ENCODE measurements at regions not wholly inside any gene's neighbourhood (a gene's known extent, or its start where the extent isn't known, plus 50 kb on each side); places are given as distances from the start of the nearest gene placed in this dataset.

DNA sequence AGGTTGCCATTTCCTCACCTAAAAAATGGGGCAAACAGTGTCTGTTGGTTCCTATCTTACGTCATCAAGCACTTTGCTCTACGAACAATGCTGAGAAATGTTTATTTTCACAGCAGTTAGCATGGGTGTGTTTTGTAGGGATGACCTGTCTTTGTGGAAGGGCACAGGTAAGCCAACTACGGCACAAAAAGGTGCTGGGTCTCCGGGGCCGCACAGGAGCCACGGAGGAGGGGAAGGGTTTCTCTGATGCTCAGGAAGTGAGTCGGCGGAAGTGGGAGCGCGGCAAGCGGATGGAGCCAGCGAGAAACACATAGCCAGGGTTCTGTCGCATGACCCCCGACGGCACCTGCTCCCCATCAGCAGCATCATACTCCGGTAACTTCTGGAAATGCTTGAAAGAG is 65.6 kb upstream of the TCL1B start (continued):
- TF ChIP-seq, protein P1, sequence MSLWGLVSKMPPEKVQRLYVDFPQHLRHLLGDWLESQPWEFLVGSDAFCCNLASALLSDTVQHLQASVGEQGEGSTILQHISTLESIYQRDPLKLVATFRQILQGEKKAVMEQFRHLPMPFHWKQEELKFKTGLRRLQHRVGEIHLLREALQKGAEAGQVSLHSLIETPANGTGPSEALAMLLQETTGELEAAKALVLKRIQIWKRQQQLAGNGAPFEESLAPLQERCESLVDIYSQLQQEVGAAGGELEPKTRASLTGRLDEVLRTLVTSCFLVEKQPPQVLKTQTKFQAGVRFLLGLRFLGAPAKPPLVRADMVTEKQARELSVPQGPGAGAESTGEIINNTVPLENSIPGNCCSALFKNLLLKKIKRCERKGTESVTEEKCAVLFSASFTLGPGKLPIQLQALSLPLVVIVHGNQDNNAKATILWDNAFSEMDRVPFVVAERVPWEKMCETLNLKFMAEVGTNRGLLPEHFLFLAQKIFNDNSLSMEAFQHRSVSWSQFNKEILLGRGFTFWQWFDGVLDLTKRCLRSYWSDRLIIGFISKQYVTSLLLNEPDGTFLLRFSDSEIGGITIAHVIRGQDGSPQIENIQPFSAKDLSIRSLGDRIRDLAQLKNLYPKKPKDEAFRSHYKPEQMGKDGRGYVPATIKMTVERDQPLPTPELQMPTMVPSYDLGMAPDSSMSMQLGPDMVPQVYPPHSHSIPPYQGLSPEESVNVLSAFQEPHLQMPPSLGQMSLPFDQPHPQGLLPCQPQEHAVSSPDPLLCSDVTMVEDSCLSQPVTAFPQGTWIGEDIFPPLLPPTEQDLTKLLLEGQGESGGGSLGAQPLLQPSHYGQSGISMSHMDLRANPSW (CRISPR knock-in tag; IDR thresholded peaks at IDR 0.05): no peak
- peak; percentile 84 for TF ChIP-seq PHF20 (IDR thresholded peaks at IDR 0.05; ENCODE audit: partially characterized antibody)
- no peak for TF ChIP-seq ZNF146 (CRISPR knock-in tag; IDR thresholded peaks at IDR 0.05; ENCODE audit: unreplicated experiment)
- TF ChIP-seq, protein P2, sequence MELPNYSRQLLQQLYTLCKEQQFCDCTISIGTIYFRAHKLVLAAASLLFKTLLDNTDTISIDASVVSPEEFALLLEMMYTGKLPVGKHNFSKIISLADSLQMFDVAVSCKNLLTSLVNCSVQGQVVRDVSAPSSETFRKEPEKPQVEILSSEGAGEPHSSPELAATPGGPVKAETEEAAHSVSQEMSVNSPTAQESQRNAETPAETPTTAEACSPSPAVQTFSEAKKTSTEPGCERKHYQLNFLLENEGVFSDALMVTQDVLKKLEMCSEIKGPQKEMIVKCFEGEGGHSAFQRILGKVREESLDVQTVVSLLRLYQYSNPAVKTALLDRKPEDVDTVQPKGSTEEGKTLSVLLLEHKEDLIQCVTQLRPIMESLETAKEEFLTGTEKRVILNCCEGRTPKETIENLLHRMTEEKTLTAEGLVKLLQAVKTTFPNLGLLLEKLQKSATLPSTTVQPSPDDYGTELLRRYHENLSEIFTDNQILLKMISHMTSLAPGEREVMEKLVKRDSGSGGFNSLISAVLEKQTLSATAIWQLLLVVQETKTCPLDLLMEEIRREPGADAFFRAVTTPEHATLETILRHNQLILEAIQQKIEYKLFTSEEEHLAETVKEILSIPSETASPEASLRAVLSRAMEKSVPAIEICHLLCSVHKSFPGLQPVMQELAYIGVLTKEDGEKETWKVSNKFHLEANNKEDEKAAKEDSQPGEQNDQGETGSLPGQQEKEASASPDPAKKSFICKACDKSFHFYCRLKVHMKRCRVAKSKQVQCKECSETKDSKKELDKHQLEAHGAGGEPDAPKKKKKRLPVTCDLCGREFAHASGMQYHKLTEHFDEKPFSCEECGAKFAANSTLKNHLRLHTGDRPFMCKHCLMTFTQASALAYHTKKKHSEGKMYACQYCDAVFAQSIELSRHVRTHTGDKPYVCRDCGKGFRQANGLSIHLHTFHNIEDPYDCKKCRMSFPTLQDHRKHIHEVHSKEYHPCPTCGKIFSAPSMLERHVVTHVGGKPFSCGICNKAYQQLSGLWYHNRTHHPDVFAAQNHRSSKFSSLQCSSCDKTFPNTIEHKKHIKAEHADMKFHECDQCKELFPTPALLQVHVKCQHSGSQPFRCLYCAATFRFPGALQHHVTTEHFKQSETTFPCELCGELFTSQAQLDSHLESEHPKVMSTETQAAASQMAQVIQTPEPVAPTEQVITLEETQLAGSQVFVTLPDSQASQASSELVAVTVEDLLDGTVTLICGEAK (IDR thresholded peaks at IDR 0.05): peak; percentile 95
- TF ChIP-seq, protein P2 (CRISPR knock-in tag; IDR thresholded peaks at IDR 0.05): no peak
- TF ChIP-seq FOXA1 (IDR thresholded peaks at IDR 0.05; ENCODE audit: borderline replicate concordance): no peak
- TF ChIP-seq ZNF445 (CRISPR knock-in tag; IDR thresholded peaks at IDR 0.05; ENCODE audit: low read depth): peak; percentile 72; the same call in 1 of the 2 replicates
- TF ChIP-seq KHSRP (IDR thresholded peaks at IDR 0.05): no peak
- no peak for TF ChIP-seq NFXL1 (CRISPR knock-in tag; IDR thresholded peaks at IDR 0.05)
- TF ChIP-seq, protein P3, sequence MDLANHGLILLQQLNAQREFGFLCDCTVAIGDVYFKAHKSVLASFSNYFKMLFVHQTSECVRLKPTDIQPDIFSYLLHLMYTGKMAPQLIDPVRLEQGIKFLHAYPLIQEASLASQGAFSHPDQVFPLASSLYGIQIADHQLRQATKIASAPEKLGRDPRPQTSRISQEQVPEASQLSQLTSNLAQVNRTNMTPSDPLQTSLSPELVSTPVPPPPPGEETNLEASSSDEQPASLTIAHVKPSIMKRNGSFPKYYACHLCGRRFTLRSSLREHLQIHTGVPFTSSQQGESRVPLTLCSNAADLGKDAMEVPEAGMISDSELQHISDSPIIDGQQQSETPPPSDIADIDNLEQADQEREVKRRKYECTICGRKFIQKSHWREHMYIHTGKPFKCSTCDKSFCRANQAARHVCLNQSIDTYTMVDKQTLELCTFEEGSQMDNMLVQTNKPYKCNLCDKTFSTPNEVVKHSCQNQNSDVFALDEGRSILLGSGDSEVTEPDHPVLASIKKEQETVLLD (IDR thresholded peaks at IDR 0.05): no peak
- TF ChIP-seq, protein P4, sequence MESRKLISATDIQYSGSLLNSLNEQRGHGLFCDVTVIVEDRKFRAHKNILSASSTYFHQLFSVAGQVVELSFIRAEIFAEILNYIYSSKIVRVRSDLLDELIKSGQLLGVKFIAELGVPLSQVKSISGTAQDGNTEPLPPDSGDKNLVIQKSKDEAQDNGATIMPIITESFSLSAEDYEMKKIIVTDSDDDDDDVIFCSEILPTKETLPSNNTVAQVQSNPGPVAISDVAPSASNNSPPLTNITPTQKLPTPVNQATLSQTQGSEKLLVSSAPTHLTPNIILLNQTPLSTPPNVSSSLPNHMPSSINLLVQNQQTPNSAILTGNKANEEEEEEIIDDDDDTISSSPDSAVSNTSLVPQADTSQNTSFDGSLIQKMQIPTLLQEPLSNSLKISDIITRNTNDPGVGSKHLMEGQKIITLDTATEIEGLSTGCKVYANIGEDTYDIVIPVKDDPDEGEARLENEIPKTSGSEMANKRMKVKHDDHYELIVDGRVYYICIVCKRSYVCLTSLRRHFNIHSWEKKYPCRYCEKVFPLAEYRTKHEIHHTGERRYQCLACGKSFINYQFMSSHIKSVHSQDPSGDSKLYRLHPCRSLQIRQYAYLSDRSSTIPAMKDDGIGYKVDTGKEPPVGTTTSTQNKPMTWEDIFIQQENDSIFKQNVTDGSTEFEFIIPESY (CRISPR knock-in tag; IDR thresholded peaks at IDR 0.05): no peak
- TF ChIP-seq PHB (CRISPR knock-in tag; IDR thresholded peaks at IDR 0.05): no peak
- no peak for TF ChIP-seq JUNB (CRISPR knock-in tag; conservative IDR thresholded peaks at IDR 0.05)

Measured in K562 (cell line).